ENCODE measurements at regions not wholly inside any gene's neighbourhood (a gene's known extent, or its start where the extent isn't known, plus 50 kb on each side); places are given as distances from the start of the nearest gene placed in this dataset.

DNA sequence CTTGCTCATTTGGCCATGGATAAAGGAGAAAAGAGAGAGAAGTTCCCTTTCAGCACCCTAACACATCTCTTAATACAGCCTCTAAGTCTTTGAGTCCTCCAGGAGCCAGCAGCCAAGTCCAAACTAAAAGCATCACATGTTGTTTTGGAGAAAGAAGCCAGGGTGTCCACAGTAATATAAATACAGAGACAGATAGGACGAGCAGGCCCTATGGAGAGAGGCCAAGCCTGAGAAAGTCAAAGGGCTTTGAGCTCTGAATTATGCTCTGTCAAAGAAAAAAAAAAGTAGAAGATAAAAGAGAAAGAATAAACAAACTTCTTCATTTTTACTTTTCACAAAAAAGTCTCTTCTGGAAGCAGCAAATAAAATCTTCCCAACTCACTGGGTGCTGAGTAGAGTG, 92.4 kb upstream of the THBS1 start:
- no peak overlapping the region for H4K91ac ChIP-seq (replicated peaks; ENCODE audit: insufficient read length, low read length)
- H3K18ac ChIP-seq (ENCODE audit: extremely low read depth, low read length): no peak overlapping the region
- no peak overlapping the region for H2AFZ ChIP-seq (ENCODE audit: low read length)
- WGBS, 2 experiments (ENCODE audit: extremely low coverage in 1 of 2, insufficient coverage in 1 of 2, insufficient read length in 1 of 2, insufficient replicate concordance in 2 of 2, low coverage in 1 of 2, low lambda C conversion rate in 2 of 2, missing lambda C conversion rate in 1 of 2): 87% methylated on average over 1 of the region's 1 CpG; no CpG with 5 or more reads in 1 of the 2 experiments
- no peak overlapping the region for H3K9ac ChIP-seq (replicated peaks in 1 of 4; ENCODE audit: extremely low read depth in 1 of 4, low read depth in 3 of 4, low read length in 3 of 4)
- H3K27ac ChIP-seq (ENCODE audit: low read depth, low read length): no peak overlapping the region
- no peaks in the 10 kb centered on the region for H3K23me2 ChIP-seq (ENCODE audit: low read depth, low read length)
- FAIRE-seq: no peak
- H2BK120ac ChIP-seq (replicated peaks; ENCODE audit: low read depth, low read length): no peak overlapping the region
- CTCF ChIA-PET (ENCODE audit: partially characterized antibody): interaction anchor here (0.8 kb wide), 1 partner anchor 35 kb away, joined by 4 read pairs; no protein-coding TSS in a partner anchor
- no peak overlapping the region for H3K4me3 ChIP-seq (ENCODE audit: extremely low read depth in 1 of 4, insufficient read depth in 2 of 4, low read depth in 3 of 4, low read length in 4 of 4)
- no peak overlapping the region for H2BK12ac ChIP-seq (ENCODE audit: low read depth, low read length)
- H2AK5ac ChIP-seq (ENCODE audit: low read depth, low read length): no peak overlapping the region
- POLR2A ChIA-PET (ENCODE audit: partially characterized antibody): interaction anchor here (1.0 kb wide), 1 partner anchor 15 kb away, joined by 3 read pairs; no protein-coding TSS in a partner anchor
- H3K36me3 ChIP-seq (ENCODE audit: control insufficient read depth in 2 of 4, insufficient read depth in 4 of 4, low read length in 3 of 4): no peaks in the 10 kb centered on the region
- DNase-seq (ENCODE audit: low read depth in 1 of 2, low spot score in 2 of 2): no peak
- no peaks in the 10 kb centered on the region for H4K20me1 ChIP-seq (replicated peaks in 1 of 2; ENCODE audit: control insufficient read depth in 1 of 2, insufficient read depth in 2 of 2, low read length in 2 of 2)
- no peak overlapping the region for H2BK20ac ChIP-seq (ENCODE audit: low read length)
- H3K79me2 ChIP-seq (ENCODE audit: control insufficient read depth in 1 of 2, insufficient read depth in 2 of 2, low read length in 2 of 2): no peaks in the 10 kb centered on the region
- H3K23ac ChIP-seq (ENCODE audit: insufficient read length): no peak overlapping the region
- H3K4ac ChIP-seq (replicated peaks; ENCODE audit: insufficient read length, low read depth, low read length): no peak overlapping the region
- H4K5ac ChIP-seq (ENCODE audit: insufficient read length, low read depth, low read length): no peak overlapping the region
- no peak overlapping the region for H3K56ac ChIP-seq (replicated peaks; ENCODE audit: insufficient read length, low read depth, low read length)
- H3K4me2 ChIP-seq (ENCODE audit: insufficient read depth in 1 of 2, low read depth in 2 of 2, low read length in 2 of 2): no peak overlapping the region
- no peak overlapping the region for H2BK5ac ChIP-seq (ENCODE audit: low read depth, low read length)
- no peaks in the 10 kb centered on the region for H3K4me1 ChIP-seq (replicated peaks in 1 of 4; ENCODE audit: control insufficient read depth in 3 of 4, insufficient read depth in 4 of 4, low read length in 3 of 4)
- no peak overlapping the region for H2BK15ac ChIP-seq (ENCODE audit: low read length)
- H3K14ac ChIP-seq (ENCODE audit: insufficient read length): no peak overlapping the region
- H3K79me1 ChIP-seq (ENCODE audit: low read depth, low read length): no peaks in the 10 kb centered on the region
- peaks cover 0 to 1% (median 0%) of the 10 kb centered on the region in 4 experiments; a peak in 1 of 7 replicates for H3K27me3 ChIP-seq (replicated peaks in 1 of 4; ENCODE audit: control insufficient read depth in 3 of 4, extremely low read depth in 1 of 4, insufficient read depth in 3 of 4, low read length in 3 of 4)
- H4K8ac ChIP-seq (ENCODE audit: extremely low read depth, insufficient read depth, low read length): no peak overlapping the region
- no peaks in the 10 kb centered on the region for H3K9me3 ChIP-seq (ENCODE audit: insufficient read depth in 2 of 2, low read depth in 1 of 2, low read length in 1 of 2)
- no peak for TF ChIP-seq GTF2F1 (IDR thresholded peaks at IDR 0.05; ENCODE audit: borderline replicate concordance, low read depth, low read length)
- TF ChIP-seq KDM4A (IDR thresholded peaks at IDR 0.05; ENCODE audit: low read depth, low read length, severe bottlenecking): no peak
- TF ChIP-seq, protein P1, sequence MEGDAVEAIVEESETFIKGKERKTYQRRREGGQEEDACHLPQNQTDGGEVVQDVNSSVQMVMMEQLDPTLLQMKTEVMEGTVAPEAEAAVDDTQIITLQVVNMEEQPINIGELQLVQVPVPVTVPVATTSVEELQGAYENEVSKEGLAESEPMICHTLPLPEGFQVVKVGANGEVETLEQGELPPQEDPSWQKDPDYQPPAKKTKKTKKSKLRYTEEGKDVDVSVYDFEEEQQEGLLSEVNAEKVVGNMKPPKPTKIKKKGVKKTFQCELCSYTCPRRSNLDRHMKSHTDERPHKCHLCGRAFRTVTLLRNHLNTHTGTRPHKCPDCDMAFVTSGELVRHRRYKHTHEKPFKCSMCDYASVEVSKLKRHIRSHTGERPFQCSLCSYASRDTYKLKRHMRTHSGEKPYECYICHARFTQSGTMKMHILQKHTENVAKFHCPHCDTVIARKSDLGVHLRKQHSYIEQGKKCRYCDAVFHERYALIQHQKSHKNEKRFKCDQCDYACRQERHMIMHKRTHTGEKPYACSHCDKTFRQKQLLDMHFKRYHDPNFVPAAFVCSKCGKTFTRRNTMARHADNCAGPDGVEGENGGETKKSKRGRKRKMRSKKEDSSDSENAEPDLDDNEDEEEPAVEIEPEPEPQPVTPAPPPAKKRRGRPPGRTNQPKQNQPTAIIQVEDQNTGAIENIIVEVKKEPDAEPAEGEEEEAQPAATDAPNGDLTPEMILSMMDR (IDR thresholded peaks at IDR 0.05; ENCODE audit: control extremely low read depth in 1 of 3, insufficient read depth in 1 of 3, low read depth in 1 of 3, low read length in 3 of 3): no peak
- no peak for TF ChIP-seq YY1 (IDR thresholded peaks at IDR 0.05; ENCODE audit: low read depth, low read length)
- TF ChIP-seq CTBP2 (IDR thresholded peaks at IDR 0.05; ENCODE audit: borderline replicate concordance, insufficient read depth, insufficient read length, low read length): no peak
- no peak for TF ChIP-seq SP4 (IDR thresholded peaks at IDR 0.05; ENCODE audit: low read length)
- no peak for TF ChIP-seq TAF1 (IDR thresholded peaks at IDR 0.05; ENCODE audit: low read depth, low read length)
- no peak for TF ChIP-seq BRCA1 (IDR thresholded peaks at IDR 0.05; ENCODE audit: low read depth, low read length)
- no peak for TF ChIP-seq SIRT6 (IDR thresholded peaks at IDR 0.05; ENCODE audit: low read length)
- TF ChIP-seq TEAD4 (IDR thresholded peaks at IDR 0.05; ENCODE audit: low read depth, low read length): no peak
- TF ChIP-seq SIX5 (IDR thresholded peaks at IDR 0.05; ENCODE audit: low read depth, low read length): no peak
- TF ChIP-seq SP1 (IDR thresholded peaks at IDR 0.05; ENCODE audit: low read depth, low read length): no peak
- TF ChIP-seq BACH1 (IDR thresholded peaks at IDR 0.05; ENCODE audit: low read length): no peak
- no peak for TF ChIP-seq RBBP5 (IDR thresholded peaks at IDR 0.05; ENCODE audit: borderline replicate concordance, low read depth, low read length)
